Uterus (tissue), 2 donors: ENCODE measurements at regions not wholly inside any gene's neighbourhood (a gene's known extent, or its start where the extent isn't known, plus 50 kb on each side); places are given as distances from the start of the nearest gene placed in this dataset.

ENCODE experiments used
- CTCF ChIP-seq, 4 experiments: fragments of 200-600 bp in 2 of 4; fragments of 450-650 bp in 2 of 4; sonication (generic) in 2 of 4; IDR thresholded peaks; one replicate each; pipeline ENCODE4 v1.5.1; 2016 to 2019; ENCODE audit warnings: antibody characterized with exemption in 4 of 4, mild to moderate bottlenecking in 2 of 4, moderate library complexity in 1 of 4
- POLR2A ChIP-seq, 2 donors: fragments of 450-650 bp; IDR thresholded peaks; one replicate each; pipeline ENCODE4 v1.6.1; 2016; ENCODE audit warnings: antibody characterized with exemption in 2 of 2, mild to moderate bottlenecking in 1 of 2, moderate library complexity in 1 of 2

GRCh38 chr10:8365935-8366911, 311.7 kb downstream of the GATA3 start:
- TF ChIP-seq POLR2A (IDR thresholded peaks at IDR 0.05) = no peak
- TF ChIP-seq CTCF (IDR thresholded peaks at IDR 0.05) = no peak
